ENCODE measurements at regions not wholly inside any gene's neighbourhood (a gene's known extent, or its start where the extent isn't known, plus 50 kb on each side); places are given as distances from the start of the nearest gene placed in this dataset.

DNA sequence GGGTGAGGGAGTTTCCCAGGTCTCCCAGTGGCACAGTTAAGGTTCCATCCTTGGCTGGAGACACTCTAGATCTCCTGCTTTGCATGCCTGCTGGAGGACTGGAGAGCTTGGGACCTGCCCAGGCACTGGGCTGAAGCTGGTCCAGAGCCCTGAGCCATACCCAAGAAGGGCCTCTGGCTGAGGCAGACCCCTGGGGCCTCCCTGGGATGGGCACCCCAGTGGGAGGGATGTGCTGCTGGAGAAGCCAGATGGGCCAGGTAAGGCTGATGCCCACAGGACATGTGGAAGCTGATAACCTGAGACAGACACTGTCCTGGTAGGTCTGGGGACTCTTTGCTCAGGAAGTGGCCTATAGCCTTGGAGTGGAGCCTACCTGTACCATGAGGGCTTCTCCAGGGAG, 160.7 kb downstream of the TFCP2L1 start:
- TF ChIP-seq, protein P1, sequence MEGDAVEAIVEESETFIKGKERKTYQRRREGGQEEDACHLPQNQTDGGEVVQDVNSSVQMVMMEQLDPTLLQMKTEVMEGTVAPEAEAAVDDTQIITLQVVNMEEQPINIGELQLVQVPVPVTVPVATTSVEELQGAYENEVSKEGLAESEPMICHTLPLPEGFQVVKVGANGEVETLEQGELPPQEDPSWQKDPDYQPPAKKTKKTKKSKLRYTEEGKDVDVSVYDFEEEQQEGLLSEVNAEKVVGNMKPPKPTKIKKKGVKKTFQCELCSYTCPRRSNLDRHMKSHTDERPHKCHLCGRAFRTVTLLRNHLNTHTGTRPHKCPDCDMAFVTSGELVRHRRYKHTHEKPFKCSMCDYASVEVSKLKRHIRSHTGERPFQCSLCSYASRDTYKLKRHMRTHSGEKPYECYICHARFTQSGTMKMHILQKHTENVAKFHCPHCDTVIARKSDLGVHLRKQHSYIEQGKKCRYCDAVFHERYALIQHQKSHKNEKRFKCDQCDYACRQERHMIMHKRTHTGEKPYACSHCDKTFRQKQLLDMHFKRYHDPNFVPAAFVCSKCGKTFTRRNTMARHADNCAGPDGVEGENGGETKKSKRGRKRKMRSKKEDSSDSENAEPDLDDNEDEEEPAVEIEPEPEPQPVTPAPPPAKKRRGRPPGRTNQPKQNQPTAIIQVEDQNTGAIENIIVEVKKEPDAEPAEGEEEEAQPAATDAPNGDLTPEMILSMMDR (IDR thresholded peaks at IDR 0.05; ENCODE audit: insufficient read depth, low read length, poor library complexity, severe bottlenecking): no peak
- Histone ChIP-seq H3K36me3 (ENCODE audit: control insufficient read depth, insufficient read depth, low read length) (no peaks in the 10 kb centered on the region), H3K27me3 (ENCODE audit: control insufficient read depth, insufficient read depth, low read length) (peaks cover 11% of the 10 kb centered on the region), H3K4me3 (ENCODE audit: low read depth, low read length) (no peak overlapping the region)
- DNase-seq (ENCODE audit: low read depth): no peak

DNA sequence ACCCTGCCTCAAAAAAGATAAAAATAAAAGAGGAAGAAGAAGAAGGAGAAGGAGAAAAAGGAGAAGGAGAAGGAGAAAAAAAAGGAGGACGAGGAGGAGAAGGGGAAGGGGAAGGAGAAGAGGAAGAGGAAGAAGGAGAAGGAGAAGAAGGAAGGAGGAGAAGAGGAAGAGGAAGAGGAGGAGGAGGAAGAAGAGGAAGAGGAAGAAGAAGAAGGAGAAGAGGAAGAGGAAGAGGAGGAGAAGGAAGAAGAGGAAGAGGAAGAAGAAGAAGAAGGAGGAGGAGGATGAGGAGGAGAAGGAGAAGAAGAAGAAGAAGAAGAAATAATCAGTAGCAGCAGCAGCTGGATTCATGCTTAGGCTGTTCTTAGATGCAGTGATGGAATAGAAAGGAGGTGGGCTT, 159.7 kb downstream of the TFCP2L1 start:
- Histone ChIP-seq H3K27me3 (ENCODE audit: control insufficient read depth, insufficient read depth, low read length) (peaks cover 11% of the 10 kb centered on the region), H3K36me3 (ENCODE audit: control insufficient read depth, insufficient read depth, low read length) (no peaks in the 10 kb centered on the region), H3K4me3 (ENCODE audit: low read depth, low read length) (no peak overlapping the region)
- DNase-seq (ENCODE audit: low read depth): no peak
- TF ChIP-seq, protein P1 (IDR thresholded peaks at IDR 0.05; ENCODE audit: insufficient read depth, low read length, poor library complexity, severe bottlenecking): no peak

DNA sequence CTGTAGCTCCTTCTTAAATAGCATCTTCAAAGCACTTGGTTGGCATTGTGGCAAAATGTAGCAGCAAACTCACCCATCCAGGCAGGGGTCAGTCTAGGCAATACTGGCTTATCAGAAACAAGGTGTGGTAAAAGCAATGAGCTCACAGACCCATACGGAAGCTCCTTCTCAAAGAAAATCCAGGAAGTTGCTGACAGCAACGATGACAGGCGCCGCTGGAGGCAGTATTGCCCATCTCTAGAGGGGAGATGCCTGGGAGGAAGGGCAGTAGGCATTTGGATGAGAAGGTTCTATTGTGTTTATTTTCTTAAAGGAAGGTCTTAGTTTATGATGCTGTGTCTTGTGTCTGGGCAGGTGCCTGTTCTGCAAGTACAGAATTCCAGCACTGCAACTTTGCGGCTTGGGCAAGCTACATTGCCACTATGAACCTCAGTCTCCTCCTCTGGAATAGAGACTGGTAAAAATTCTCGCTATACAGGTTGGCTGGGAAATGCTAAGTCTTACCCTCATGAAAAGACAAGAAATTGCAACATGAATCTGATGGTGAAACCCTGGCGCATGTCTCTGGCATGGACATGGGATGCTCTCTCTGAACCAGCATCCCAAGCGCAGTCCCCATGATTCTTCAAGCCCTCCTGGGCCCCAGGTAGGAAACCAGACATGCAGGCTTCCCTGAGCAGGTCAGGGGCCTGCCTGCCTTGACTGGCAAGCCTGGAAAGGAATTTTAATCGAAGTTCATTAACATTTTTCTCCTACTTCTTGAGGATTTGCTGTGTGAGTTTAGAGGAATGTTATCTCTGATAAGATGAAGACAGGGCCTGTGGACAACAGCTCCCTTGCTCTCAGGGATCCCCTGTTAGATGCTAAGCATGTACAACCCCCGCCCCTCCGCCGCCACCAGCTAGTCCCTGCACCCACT, 156.0 kb downstream of the TFCP2L1 start:
- DNase-seq (ENCODE audit: low read depth): peak; percentile 12

DNA sequence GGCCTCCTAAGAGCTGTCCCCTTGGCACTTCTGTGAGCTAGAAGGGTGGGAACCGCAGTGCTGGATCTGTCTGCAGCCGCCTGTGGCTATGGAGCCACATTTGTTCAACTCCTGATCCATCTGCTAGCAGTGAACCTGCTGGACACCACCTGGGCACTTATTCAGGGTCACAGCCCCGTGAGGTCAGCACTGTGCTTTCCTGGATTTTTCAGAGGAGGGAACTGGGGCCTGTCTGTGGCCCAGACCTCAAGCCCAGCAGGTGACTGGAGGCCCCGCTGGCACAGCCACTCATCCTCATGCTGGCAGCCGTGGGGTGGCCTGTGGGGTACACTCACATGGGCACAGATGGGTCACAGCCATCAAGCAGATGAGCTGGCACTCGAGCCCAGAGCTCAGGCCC, 155.3 kb downstream of the TFCP2L1 start:
- no peak for DNase-seq (ENCODE audit: low read depth)
- no peak overlapping the region for H3K4me3 ChIP-seq (ENCODE audit: low read depth, low read length)
- H3K27me3 ChIP-seq (ENCODE audit: control insufficient read depth, insufficient read depth, low read length): peaks cover 3% of the 10 kb centered on the region
- no peaks in the 10 kb centered on the region for H3K36me3 ChIP-seq (ENCODE audit: control insufficient read depth, insufficient read depth, low read length)
- TF ChIP-seq, protein P1 (IDR thresholded peaks at IDR 0.05; ENCODE audit: insufficient read depth, low read length, poor library complexity, severe bottlenecking): no peak

More for the DNA sequence above, 156.0 kb downstream of the TFCP2L1 start:
- Histone ChIP-seq H3K4me3 (ENCODE audit: low read depth, low read length) (no peak overlapping the region), H3K27me3 (ENCODE audit: control insufficient read depth, insufficient read depth, low read length) (peaks cover 7% of the 10 kb centered on the region), H3K36me3 (ENCODE audit: control insufficient read depth, insufficient read depth, low read length) (no peaks in the 10 kb centered on the region)
- TF ChIP-seq, protein P1 (IDR thresholded peaks at IDR 0.05; ENCODE audit: insufficient read depth, low read length, poor library complexity, severe bottlenecking): peak; percentile 82

DNA sequence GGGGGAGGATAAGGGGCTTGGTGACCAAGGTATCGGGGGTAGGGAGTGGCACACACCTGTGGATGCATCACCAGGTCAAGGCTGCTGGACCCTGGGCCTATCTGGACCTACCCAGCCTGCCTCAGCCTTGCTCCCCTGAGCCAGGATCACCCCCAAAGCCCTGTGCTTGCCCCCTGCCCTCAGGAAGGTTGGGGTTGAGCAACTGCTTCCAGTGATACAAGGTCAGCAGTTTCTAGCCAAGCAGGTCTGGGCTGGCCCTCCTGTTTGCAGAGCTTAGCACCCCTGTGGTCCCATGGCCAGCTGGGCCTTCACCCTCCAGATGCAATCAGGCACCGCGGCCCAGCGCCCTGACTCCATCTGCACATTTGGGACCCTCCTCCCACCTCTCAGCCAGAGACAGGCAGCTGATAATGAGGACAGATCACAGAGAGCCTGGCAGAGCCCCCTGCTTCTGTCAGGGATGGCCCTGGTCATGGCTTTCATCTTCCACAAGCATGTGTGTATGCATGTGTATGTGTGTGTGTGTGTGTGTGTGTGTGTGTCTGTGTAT, 154.6 kb downstream of the TFCP2L1 start:
- Histone ChIP-seq H3K36me3 (ENCODE audit: control insufficient read depth, insufficient read depth, low read length) (no peaks in the 10 kb centered on the region), H3K4me3 (ENCODE audit: low read depth, low read length) (no peak overlapping the region), H3K27me3 (ENCODE audit: control insufficient read depth, insufficient read depth, low read length) (peaks cover 3% of the 10 kb centered on the region)
- no peak for DNase-seq (ENCODE audit: low read depth)
- TF ChIP-seq, protein P1 (IDR thresholded peaks at IDR 0.05; ENCODE audit: insufficient read depth, low read length, poor library complexity, severe bottlenecking): no peak

Data from kidney epithelial cell (primary cell).